Transverse colon (tissue), 3 donors: ENCODE measurements at regions not wholly inside any gene's neighbourhood (a gene's known extent, or its start where the extent isn't known, plus 50 kb on each side); places are given as distances from the start of the nearest gene placed in this dataset.

Experiments used
- EP300 ChIP-seq: sonication (generic); formaldehyde crosslinking; IDR thresholded peaks from one replicate; pipeline ENCODE4 v1.6.1; 2017; ENCODE audit warnings: antibody characterized with exemption, low read depth
- TF ChIP-seq, protein P1 (sequence below), 5 experiments: fragments of 200-600 bp in 3 of 5; fragments of 450-650 bp in 2 of 5; sonication (generic) in 3 of 5; IDR thresholded peaks; 1 replicate in 2 of 5; 2 replicates in 3 of 5; pipeline ENCODE4 v1.5.1; 2016 to 2017; ENCODE audit warnings: antibody characterized with exemption in 5 of 5, inconsistent platforms in 3 of 5, mild to moderate bottlenecking in 2 of 5, moderate library complexity in 1 of 5

DNA sequence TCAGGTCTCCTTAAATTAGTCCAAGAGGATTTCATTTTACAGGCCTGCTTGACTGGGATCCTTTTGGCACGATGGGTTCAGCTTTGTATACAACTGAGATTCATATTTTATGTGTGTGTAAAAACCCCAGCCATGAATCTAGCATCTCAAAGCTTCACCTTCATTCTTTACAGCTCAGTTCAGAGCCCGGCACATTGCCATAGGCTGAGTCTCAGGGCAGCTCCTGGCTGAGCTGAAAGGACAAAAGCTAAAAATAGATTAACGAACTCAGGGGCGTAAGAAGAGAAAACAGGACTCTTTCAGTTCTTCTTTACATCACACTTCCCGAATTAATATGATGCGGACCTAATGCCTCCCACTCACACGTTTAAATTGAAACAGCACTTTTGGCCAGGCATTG lies 262.8 kb upstream of the PBX1 start:
- TF ChIP-seq, protein P1, sequence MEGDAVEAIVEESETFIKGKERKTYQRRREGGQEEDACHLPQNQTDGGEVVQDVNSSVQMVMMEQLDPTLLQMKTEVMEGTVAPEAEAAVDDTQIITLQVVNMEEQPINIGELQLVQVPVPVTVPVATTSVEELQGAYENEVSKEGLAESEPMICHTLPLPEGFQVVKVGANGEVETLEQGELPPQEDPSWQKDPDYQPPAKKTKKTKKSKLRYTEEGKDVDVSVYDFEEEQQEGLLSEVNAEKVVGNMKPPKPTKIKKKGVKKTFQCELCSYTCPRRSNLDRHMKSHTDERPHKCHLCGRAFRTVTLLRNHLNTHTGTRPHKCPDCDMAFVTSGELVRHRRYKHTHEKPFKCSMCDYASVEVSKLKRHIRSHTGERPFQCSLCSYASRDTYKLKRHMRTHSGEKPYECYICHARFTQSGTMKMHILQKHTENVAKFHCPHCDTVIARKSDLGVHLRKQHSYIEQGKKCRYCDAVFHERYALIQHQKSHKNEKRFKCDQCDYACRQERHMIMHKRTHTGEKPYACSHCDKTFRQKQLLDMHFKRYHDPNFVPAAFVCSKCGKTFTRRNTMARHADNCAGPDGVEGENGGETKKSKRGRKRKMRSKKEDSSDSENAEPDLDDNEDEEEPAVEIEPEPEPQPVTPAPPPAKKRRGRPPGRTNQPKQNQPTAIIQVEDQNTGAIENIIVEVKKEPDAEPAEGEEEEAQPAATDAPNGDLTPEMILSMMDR (IDR thresholded peaks at IDR 0.05): no peak
- TF ChIP-seq EP300: no peak
